Parathyroid adenoma (tissue), 2 donors: ENCODE measurements at regions not wholly inside any gene's neighbourhood (a gene's known extent, or its start where the extent isn't known, plus 50 kb on each side); places are given as distances from the start of the nearest gene placed in this dataset.

Experiments
- H2AFZ ChIP-seq: fragments of 300-600 bp; sonication (generic); one replicate; pipeline ENCODE4 v1.7.0; 2017; ENCODE audit warnings: antibody characterized with exemption, mild to moderate bottlenecking
- H3K27ac ChIP-seq: fragments of 300-600 bp; sonication (generic); one replicate; pipeline ENCODE4 v1.7.0; 2017
- H3K27me3 ChIP-seq: fragments of 300-600 bp; sonication (generic); one replicate; pipeline ENCODE4 v1.7.0; 2017; ENCODE audit warnings: low read length; ENCODE audit not compliant: control insufficient read depth, insufficient read depth
- H3K36me3 ChIP-seq: fragments of 300-600 bp; sonication (generic); one replicate; pipeline ENCODE4 v1.7.0; 2017; ENCODE audit warnings: low read length; ENCODE audit not compliant: control insufficient read depth, insufficient read depth
- H3K4me1 ChIP-seq: fragments of 300-600 bp; sonication (generic); one replicate; pipeline ENCODE4 v1.7.0; 2017; ENCODE audit warnings: control low read depth
- H3K4me2 ChIP-seq: fragments of 300-600 bp; sonication (generic); one replicate; pipeline ENCODE4 v1.7.0; 2017; ENCODE audit warnings: low read length
- H3K4me3 ChIP-seq: fragments of 300-600 bp; sonication (generic); one replicate; pipeline ENCODE4 v1.7.0; 2017; ENCODE audit warnings: low read depth, low read length
- H3K79me2 ChIP-seq: fragments of 300-600 bp; sonication (generic); one replicate; pipeline ENCODE4 v1.7.0; 2017; ENCODE audit warnings: control low read depth
- H3K9ac ChIP-seq: fragments of 300-600 bp; sonication (generic); one replicate; pipeline ENCODE4 v1.7.0; 2017; ENCODE audit warnings: mild to moderate bottlenecking
- H3K9me3 ChIP-seq: fragments of 300-600 bp; sonication (generic); one replicate; pipeline ENCODE4 v1.7.0; 2017; ENCODE audit warnings: low read length; ENCODE audit not compliant: control insufficient read depth
- CTCF ChIP-seq: fragments of 300-600 bp; sonication (generic); IDR thresholded peaks from one replicate; pipeline ENCODE4 v1.7.0; 2017; ENCODE audit warnings: antibody characterized with exemption, mild to moderate bottlenecking
- donor health status: primary hyperparathyroidism.

- TF ChIP-seq CTCF, result no peak
These were observed 506.1 kb upstream of the KIRREL3 start for GRCh38 chr11:127506647-127507046.

GRCh38 chr11:127506126-127506525, 505.6 kb upstream of the KIRREL3 start:
- no peaks in the 10 kb centered on the region for H3K79me2 ChIP-seq
- no peak for TF ChIP-seq CTCF

More at GRCh38 chr11:127506647-127507046, 506.1 kb upstream of the KIRREL3 start:
- Histone ChIP-seq H3K9ac (no peak overlapping the region), H3K27ac (no peak overlapping the region), H3K36me3 (no peaks in the 10 kb centered on the region), H3K9me3 (no peaks in the 10 kb centered on the region), H3K4me1 (no peaks in the 10 kb centered on the region), H3K79me2 (no peaks in the 10 kb centered on the region), H2AFZ (no peak overlapping the region), H3K4me2 (no peak overlapping the region), H3K27me3 (no peaks in the 10 kb centered on the region), H3K4me3 (no peak overlapping the region)

GRCh38 chr11:127496165-127496564, 495.6 kb upstream of the KIRREL3 start:
- no peak overlapping the region for H3K9ac ChIP-seq
- H3K4me1 ChIP-seq, result no peaks in the 10 kb centered on the region
- no peak overlapping the region for H2AFZ ChIP-seq
- no peak for TF ChIP-seq CTCF
- H3K9me3 ChIP-seq, result no peaks in the 10 kb centered on the region
- H3K36me3 ChIP-seq, result no peaks in the 10 kb centered on the region
- H3K27me3 ChIP-seq, result no peaks in the 10 kb centered on the region
- H3K79me2 ChIP-seq, result no peaks in the 10 kb centered on the region
- H3K27ac ChIP-seq, result no peak overlapping the region
- H3K4me2 ChIP-seq, result no peak overlapping the region
- no peak overlapping the region for H3K4me3 ChIP-seq

More at GRCh38 chr11:127506126-127506525, 505.6 kb upstream of the KIRREL3 start:
- Histone ChIP-seq H2AFZ (no peak overlapping the region), H3K4me3 (no peak overlapping the region), H3K9ac (no peak overlapping the region), H3K27ac (no peak overlapping the region), H3K4me2 (no peak overlapping the region), H3K27me3 (no peaks in the 10 kb centered on the region), H3K9me3 (no peaks in the 10 kb centered on the region), H3K4me1 (no peaks in the 10 kb centered on the region), H3K36me3 (no peaks in the 10 kb centered on the region)

- H3K27me3 ChIP-seq, result no peaks in the 10 kb centered on the region
- H3K27ac ChIP-seq, result no peak overlapping the region
- no peak overlapping the region for H3K4me3 ChIP-seq
- no peak for TF ChIP-seq CTCF
- no peaks in the 10 kb centered on the region for H3K36me3 ChIP-seq
- no peaks in the 10 kb centered on the region for H3K79me2 ChIP-seq
- H3K9me3 ChIP-seq, result no peaks in the 10 kb centered on the region
- H3K4me1 ChIP-seq, result no peaks in the 10 kb centered on the region
- no peak overlapping the region for H2AFZ ChIP-seq
- H3K9ac ChIP-seq, result no peak overlapping the region
- no peak overlapping the region for H3K4me2 ChIP-seq
These were observed 492.9 kb upstream of the KIRREL3 start for GRCh38 chr11:127493330-127494022.

GRCh38 chr11:127492029-127492428, 491.5 kb upstream of the KIRREL3 start:
- no peak overlapping the region for H3K4me2 ChIP-seq
- no peaks in the 10 kb centered on the region for H3K4me1 ChIP-seq
- no peaks in the 10 kb centered on the region for H3K36me3 ChIP-seq
- TF ChIP-seq CTCF, result no peak
- no peak overlapping the region for H3K27ac ChIP-seq
- no peak overlapping the region for H3K4me3 ChIP-seq
- no peaks in the 10 kb centered on the region for H3K9me3 ChIP-seq
- H3K79me2 ChIP-seq, result no peaks in the 10 kb centered on the region
- H2AFZ ChIP-seq, result no peak overlapping the region
- no peaks in the 10 kb centered on the region for H3K27me3 ChIP-seq
- H3K9ac ChIP-seq, result no peak overlapping the region
